GDM1 (cell line): ENCODE measurements at regions not wholly inside any gene's neighbourhood (a gene's known extent, or its start where the extent isn't known, plus 50 kb on each side); places are given as distances from the start of the nearest gene placed in this dataset.

Experiments
- DNase-seq: peaks from one replicate; lab custom pipeline; 2025; lab: John Stamatoyannopoulos, UW

GRCh38 chr6:23367311-23367710 lies 758.7 kb upstream of the NRSN1 start:
- DNase-seq, result no peak

GRCh38 chr6:23368557-23368956 lies 757.5 kb upstream of the NRSN1 start:
- DNase-seq, result no peak

- no peak for DNase-seq
Observed at GRCh38 chr6:23370051-23370450, 756.0 kb upstream of the NRSN1 start.

- no peak for DNase-seq
Observed at GRCh38 chr6:23371132-23371915, 754.7 kb upstream of the NRSN1 start.

GRCh38 chr6:23377830-23378229 lies 748.2 kb upstream of the NRSN1 start:
- DNase-seq, result no peak

- no peak for DNase-seq
Observed at GRCh38 chr6:23380465-23380864, 745.5 kb upstream of the NRSN1 start.

GRCh38 chr6:23388086-23388783 lies 737.8 kb upstream of the NRSN1 start:
- no peak for DNase-seq

GRCh38 chr6:23389386-23389785 lies 736.6 kb upstream of the NRSN1 start:
- DNase-seq, result no peak

- no peak for DNase-seq
Observed at GRCh38 chr6:23390221-23390620, 735.8 kb upstream of the NRSN1 start.

- DNase-seq, result no peak
Observed at GRCh38 chr6:23394681-23395080, 731.3 kb upstream of the NRSN1 start.

GRCh38 chr6:23395381-23395780 lies 730.6 kb upstream of the NRSN1 start:
- no peak for DNase-seq

- no peak for DNase-seq
Observed at GRCh38 chr6:23396949-23397348, 729.1 kb upstream of the NRSN1 start.

GRCh38 chr6:23403460-23403859 lies 722.6 kb upstream of the NRSN1 start:
- DNase-seq, result no peak

GRCh38 chr6:23409531-23409930 lies 716.5 kb upstream of the NRSN1 start:
- no peak for DNase-seq

GRCh38 chr6:23410439-23410838 lies 715.6 kb upstream of the NRSN1 start:
- DNase-seq, result no peak

GRCh38 chr6:23412770-23413169 lies 713.2 kb upstream of the NRSN1 start:
- DNase-seq, result no peak

GRCh38 chr6:23413327-23414050 lies 712.5 kb upstream of the NRSN1 start:
- no peak for DNase-seq

- DNase-seq, result peak; percentile 22
Observed at GRCh38 chr6:23414051-23414445, 712.0 kb upstream of the NRSN1 start.

- DNase-seq, result no peak
Observed at GRCh38 chr6:23414922-23415321, 711.1 kb upstream of the NRSN1 start.

GRCh38 chr6:23415819-23416427 lies 710.1 kb upstream of the NRSN1 start:
- DNase-seq, result no peak

- DNase-seq, result no peak
Observed at GRCh38 chr6:23417133-23417532, 708.9 kb upstream of the NRSN1 start.

GRCh38 chr6:23418095-23418494 lies 707.9 kb upstream of the NRSN1 start:
- no peak for DNase-seq

GRCh38 chr6:23419046-23419445 lies 707.0 kb upstream of the NRSN1 start:
- DNase-seq, result no peak
